Epidermal melanocyte (primary cell): ENCODE measurements at regions not wholly inside any gene's neighbourhood (a gene's known extent, or its start where the extent isn't known, plus 50 kb on each side); places are given as distances from the start of the nearest gene placed in this dataset.

Source experiments
- DNase-seq: peaks from one replicate; pipeline ENCODE4 v3.0.0; 2011; ENCODE audit warnings: low spot score; ENCODE audit not compliant: insufficient read length

DNA sequence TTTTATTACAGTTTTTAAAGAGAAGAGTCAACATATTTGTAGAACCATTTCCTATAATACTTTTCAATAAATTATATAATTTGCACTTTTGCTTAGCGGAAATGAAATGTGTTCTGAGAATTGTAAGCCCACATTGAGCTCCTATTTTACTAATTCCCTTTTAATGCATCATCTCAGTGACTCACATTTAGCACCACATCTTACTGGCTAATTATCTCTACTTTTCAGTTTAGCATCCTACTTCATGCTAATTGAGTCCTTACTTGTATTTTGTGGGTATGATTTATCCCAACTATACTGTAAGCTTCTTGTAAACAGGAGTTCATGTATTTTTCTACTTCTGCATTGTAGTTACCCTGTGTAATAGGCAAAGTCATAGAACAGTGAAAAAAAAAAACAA, 67.5 kb downstream of the TMX1 start:
- no peak for DNase-seq

- DNase-seq = no peak
Measured at GRCh38 chr14:51308866-51309265, 68.8 kb downstream of the TMX1 start.

DNA sequence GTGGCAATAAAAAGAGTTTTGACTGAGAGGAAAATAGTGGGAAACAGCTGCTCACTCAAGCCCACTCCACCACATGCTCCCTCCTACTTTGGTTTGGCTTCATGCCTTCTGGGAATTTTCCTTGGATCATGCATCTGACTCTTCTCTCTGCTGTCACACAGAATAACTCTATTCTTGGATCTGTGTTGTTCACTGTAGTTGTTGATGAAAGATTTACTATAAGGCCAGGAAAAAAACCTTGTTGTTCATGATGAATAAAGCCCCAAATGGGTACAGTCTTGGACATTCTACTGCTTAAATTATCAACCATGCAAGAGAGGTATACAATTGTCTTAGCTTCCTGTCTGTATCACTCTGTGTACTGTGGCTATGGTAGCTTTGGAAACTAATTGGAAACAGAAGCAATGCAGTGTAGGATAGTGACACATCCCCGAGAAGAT, 70.5 kb downstream of the TMX1 start:
- DNase-seq = peak; percentile 57

GRCh38 chr14:51314321-51315015, 74.4 kb downstream of the TMX1 start:
- no peak for DNase-seq

DNA sequence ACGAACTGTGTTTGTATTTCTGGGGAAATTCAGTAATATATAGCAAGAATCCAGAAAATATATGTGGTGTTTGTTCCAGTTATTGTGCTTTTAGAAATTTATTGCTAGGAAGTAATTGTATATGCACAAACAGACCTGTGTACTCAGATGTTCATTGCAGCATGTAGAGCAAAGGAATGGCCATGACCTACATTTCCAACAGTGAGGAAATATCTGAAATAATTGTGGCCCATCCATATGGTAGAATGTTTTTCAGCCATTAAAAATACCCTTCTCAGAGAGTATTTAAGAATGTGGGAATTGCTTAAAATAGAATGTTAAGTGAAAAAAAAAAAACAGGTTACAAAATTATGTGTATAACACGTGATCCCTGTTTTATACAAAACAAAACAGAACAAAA, 77.3 kb downstream of the TMX1 start:
- no peak for DNase-seq

DNA sequence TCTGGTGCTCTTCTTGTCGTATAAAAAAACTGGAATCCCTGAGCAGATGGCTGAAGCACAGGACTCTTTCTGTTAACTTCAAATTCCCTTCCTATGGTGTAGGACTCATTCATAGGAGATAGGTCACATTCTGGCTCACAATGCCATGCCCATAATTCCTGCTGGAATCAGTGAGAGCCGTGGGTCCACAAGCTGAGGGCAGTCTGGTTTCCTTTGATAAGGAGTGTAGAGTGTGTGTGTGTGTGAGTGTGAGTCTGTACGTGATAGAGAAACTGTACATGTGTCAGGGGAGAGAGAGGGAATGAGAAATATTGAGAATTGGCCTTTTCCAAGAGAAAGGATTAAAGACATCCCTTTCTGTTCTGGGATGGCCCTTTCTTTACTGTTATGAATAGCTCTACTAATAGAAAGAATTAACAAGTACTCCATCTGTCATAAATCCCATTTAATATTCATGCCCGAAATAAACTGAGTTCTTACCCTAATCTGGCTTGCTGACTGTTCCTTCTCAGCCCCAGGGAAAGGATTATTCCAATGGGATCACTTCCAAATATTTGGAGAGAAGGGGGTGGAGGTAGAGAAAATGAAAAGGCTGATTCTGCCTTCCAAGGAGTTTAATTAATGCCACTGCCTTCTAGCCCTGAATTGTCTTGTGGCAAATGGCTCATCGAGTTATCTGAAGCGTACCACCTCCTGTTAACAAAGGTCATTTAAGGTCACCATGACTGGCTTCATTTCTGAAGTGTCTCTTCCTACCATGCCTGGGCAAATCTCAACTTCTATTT, 79.0 kb downstream of the TMX1 start:
- no peak for DNase-seq

DNA sequence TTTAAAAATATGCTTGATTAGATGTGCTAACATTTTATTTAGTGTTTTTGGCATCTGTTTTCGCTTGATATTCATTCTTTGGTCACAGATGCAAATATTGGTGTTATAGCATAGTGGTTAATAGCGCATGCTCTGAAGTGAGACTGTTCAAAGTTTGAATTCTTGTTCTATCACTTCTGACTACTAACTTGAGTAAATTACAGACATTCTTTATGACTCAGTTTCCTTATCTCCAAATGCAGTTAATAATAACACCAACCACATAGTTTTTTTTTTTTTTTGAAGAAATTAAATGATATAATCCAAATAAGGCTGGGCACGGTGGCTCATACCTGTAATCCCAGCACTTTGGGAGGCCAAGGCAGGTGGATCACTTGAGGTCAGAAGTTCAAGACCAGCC, 81.0 kb downstream of the TMX1 start:
- no peak for DNase-seq

- no peak for DNase-seq
Measured at GRCh38 chr14:51323492-51323891, 83.4 kb downstream of the TMX1 start.

- no peak for DNase-seq
Measured at GRCh38 chr14:51327376-51327775, 87.3 kb downstream of the TMX1 start.

DNA sequence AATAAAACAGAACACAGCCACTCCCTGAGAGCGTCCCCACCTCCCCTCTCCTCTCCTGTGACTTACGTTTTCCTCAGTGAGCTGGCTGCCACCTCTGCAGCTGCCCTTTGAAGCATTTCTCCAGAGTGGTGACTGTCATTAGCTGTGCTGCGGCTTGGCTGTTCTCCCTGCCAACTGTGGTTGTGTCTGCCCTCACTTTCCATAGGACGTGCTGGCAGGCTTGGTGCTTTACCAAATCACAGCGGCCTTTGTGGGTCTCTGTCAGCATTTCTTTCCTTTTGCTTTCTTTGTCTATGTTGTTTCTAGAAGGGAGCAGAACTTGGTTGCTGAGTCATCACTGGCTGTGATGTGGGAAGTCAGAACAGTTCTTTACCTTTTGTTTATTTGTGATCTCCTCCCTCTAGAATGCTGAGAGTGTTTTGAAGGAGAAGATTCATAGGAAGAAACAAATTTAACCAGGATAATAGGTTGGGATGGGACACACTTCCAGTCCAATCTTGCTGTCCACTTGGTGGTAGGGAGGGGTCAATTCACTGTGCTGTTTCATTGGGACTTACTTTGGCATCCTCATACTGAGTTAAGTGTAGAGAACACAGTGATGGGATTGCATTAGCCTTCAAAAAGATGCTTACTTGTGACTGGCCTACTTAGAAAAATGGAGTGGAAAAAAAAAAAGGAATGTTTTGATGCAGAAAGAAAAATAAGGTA, 88.2 kb downstream of the TMX1 start:
- no peak for DNase-seq

DNA sequence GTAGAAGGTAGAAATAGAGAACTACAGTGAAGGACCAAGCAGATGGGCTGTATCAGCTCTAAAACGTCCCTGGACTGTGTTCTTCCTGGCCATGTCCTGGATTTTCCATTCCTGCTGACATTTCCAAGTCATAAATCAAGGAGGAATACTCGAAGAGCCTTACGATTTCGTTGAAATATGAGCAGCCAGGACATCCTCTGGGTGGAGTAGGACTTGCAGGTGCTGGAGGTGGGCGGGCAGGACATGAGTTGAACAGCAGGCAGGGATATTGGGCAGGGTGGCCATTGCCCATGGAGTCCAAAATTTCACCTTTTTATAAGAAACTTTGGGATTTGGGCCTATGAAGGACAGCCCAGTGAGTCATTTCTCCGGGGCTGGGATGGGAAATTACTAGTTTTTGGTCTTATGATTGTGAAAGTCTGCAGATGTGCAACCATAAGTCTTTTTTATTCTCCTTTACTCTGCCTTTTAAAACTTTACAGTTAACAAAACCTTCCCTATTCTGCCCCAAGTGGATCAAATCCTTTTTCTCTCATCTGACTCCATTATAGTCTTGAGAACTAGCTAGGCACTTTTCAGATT, 88.8 kb downstream of the TMX1 start:
- no peak for DNase-seq

- no peak for DNase-seq
Measured at GRCh38 chr14:51331486-51332367, 91.7 kb downstream of the TMX1 start.

DNA sequence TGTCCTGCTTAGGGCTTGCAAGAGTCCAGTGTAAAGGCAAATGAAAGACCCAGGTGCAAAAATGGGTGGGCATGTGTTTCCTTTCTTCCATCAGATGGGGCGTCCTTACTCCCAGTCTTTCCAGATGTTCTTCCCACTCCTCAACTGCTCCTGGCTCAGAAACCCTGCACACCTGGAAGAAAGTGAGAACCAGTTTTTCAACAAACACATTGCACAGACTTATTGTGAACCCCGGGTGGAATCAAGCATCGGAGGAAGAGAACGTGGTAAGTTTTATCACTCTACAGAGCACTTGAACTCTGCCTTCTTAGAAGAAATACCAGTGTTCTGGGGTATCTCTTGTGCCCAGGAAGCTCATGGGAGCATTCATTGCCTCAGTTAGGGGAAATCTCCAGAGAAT, 93.3 kb downstream of the TMX1 start:
- no peak for DNase-seq

- no peak for DNase-seq
Measured at GRCh38 chr14:51333901-51334521, 94.0 kb downstream of the TMX1 start.

DNA sequence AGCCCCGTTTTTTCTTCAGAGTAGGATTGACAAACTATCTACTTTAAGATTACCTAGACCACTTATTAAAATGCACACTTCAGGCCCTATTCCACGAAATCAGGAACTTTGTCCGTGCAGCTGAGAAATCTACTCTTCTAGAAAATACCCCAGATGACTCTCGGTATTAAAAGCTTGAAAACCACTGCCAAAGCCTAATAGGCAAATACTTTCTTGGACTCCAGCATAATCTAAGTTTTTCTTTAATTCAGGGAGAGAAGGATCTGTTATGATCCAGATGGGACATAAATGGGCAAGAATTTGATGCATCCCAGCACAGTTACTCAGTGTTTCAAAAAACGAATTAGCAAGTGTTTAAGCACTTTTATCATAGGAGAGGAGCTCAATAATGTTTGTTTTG, 94.5 kb downstream of the TMX1 start:
- DNase-seq = no peak

DNA sequence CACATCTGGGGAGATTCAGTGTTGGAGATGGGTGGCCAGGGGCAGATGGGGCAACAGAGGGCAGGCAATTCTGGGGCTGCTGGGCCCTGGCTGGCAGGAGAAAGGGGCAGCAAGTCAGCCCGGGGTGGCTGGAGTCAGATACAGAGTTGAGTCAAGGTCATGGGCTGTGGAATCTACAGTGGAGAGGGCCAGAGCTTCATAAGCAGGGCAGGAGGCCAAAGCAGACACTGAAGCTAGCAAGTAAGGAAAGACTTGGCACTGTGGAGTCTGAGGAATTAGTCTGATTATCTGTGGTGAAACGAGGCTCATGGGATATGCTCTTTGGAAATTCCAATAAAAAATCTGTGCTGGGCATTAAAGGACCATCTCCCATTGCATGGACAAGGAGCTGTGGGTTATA, 95.5 kb downstream of the TMX1 start:
- DNase-seq = no peak

DNA sequence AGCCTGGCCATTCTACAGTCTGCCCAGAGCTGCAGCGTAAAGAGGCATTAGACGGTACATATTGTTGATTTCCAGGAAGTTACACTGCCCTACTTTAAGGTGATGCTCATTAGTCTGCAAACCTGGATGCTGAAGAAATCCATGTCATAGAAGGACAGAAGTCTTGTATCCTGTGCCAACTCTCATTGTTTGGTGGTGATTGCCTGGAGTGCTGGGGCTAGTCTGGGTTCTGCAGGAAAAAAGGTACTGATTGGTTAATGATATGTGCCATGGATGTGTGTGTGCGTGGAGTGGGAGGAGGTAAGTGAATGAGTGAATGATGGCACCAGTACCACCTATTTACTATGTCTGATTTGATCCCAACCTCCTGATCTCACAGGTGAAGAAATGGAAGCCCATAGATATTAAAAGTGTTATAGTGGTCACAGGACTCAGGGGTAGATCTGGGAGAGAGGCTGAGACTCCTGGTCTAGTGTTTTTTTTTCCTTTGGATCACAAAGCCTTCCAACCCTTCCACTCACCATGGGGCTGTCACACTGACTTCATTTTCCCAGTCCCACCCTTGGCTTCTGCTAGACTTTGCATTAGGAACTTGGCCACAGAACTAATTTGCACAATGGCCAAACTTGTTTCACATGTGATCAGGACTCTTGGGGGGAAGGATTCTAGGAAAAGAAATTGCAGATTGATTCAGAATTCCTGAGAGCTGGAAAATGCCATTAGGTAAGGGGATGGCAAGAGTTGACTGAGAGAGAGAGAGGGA, 96.1 kb downstream of the TMX1 start:
- no peak for DNase-seq

DNA sequence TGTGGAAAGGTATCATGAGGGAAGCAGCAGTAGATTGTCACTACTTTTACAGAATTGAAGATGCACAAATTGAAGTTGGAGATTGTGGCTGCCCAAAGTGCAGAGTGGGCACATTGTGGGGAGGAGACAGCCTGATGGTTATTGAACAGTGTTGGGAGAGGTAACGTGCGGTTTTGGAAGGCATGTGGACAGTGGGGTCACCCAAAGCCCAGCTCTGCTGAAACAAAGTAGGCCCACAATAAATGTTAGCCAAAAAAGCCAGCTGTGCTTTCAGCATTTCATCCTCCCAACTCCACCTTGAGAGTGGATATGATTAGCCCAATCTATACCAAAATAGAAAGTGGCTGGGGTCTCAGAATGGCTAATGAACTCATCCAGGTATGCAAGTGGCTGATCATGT, 96.7 kb downstream of the TMX1 start:
- DNase-seq = no peak

- DNase-seq = no peak
Measured at GRCh38 chr14:51337520-51337919, 97.5 kb downstream of the TMX1 start.

GRCh38 chr14:51341338-51341737, 101.3 kb downstream of the TMX1 start:
- no peak for DNase-seq
